Raji (cell line): ENCODE measurements at regions not wholly inside any gene's neighbourhood (a gene's known extent, or its start where the extent isn't known, plus 50 kb on each side); places are given as distances from the start of the nearest gene placed in this dataset.

Source experiments
- POLR2A ChIP-seq: IDR thresholded peaks from 2 replicates; pipeline ENCODE4 v1.6.1; 2011; ENCODE audit warnings: low read depth, low read length, control low read depth; ENCODE audit not compliant: insufficient read depth

DNA sequence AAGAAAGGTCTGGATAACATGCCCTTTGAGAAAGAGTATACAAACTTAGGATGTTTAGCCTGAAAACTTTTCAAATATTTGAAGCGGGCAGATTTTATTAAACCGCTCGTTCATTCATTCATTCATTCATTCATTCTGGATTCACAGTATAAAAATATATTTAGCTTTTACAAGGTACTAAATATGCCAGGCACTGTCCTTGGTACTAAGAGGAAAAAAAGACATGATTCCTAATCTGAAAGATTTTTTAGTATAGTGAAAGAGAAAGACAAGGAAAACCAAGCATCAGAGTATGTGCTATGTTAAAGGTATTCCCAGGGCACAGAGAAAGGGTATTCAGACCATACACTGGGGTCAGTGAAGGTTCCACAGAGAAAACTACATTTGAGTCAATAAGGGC is 299.7 kb downstream of the BCAT1 start:
- TF ChIP-seq POLR2A = no peak

DNA sequence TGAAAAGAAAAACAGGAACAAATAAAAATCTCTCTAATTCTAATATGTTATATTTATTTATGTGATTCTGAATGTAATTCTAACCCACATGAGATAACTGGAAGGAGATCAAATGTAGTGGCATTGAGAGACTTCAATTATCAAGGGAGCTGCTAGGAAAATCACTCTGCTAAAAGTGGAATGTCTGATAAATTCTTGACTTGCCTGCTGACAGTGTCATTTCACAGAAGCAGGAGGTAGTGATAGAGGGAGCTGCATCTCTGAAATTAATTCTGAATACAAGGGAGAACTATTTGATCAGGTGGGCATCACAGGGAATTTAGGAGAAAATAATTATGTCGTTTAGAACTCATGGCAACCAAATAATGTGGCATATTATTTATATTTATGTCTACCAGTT is 303.6 kb downstream of the BCAT1 start:
- TF ChIP-seq POLR2A = no peak

DNA sequence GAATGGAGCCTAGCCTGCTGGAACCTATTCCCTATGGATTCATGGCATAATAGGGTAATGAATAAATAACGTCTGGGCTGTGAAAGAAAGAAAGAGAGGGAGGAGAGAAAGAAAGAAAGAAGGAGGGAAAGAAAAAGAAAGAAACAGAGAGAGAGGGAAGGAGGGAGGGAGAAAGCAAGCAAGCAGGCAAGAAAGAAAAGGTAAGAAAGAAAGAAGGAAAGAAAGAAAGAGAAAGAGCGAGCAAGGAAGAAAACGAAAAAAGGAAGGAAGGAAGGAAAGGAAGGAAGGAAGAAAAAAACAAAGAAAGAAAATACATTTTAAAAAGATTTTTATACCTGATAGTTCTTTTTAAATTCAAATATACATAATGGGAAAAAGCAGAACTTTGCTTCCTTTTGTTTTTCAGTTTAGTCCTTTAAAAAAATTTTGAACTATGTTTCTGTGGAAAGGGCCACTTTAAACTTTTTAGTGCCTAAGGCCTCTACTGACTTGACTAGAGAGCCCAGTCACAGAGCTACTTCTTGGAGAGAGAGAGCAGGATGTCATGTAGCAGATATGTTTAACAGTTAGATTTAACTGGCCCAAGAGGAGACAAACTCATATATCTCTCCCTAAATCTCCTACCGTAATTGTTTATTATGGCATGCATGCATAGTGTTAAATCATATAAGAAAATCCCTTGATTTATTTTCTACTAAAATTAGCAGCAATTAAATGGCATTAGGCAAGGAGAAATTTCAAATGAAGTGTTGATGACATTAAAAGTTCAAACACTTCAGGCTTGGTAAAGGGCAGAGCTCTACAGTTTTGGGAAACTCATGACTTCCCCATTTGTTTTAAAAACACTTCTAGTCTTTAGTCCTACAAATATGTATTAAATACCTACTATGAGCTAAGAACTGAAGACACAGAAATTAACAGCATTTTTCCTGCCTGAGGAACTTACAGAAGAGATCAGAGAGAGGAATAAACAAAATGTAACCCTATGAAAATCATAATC is 305.5 kb downstream of the BCAT1 start:
- no peak for TF ChIP-seq POLR2A

DNA sequence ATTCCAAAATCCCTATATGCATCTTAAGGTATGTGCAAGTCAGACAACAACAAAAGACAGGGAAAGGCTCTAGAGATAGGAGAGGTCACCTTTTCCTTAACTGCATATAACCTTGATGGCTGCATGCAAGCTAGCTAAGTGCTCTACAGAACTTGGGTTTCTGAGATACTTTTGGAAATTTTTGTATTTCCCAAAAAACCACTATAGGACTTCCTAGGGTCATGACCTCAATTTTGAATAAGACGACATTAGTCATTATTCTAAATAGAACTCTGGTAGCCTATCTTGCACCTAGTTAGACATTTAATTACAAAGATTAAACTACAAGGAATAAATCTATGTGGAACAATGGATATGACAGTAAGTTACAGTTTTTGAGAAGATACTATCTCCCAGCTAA is 309.3 kb downstream of the BCAT1 start:
- TF ChIP-seq POLR2A = no peak

DNA sequence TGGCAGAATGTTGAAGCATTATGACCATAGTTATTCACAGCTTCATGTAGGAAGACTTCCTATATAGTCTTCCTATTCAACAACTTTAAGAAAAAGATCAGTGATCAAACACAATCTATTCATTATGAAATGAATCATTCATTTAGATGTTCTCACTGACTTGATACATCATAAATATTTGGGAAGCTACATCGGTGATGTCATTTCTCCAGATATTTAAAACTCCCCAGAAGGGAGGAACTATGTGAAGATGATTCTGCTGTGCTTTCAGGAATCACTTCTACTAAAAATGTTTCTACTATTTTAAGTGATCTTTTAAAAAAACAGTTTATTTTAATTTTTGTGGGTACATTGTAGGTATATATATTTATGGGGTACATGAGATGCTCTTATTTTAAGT is 316.4 kb downstream of the BCAT1 start:
- no peak for TF ChIP-seq POLR2A

GRCh38 chr12:24631676-24632426 is 317.1 kb downstream of the BCAT1 start:
- no peak for TF ChIP-seq POLR2A

GRCh38 chr12:24630856-24631255 is 318.0 kb downstream of the BCAT1 start:
- TF ChIP-seq POLR2A = no peak

- TF ChIP-seq POLR2A = no peak
Observed at GRCh38 chr12:24630446-24630845, 318.5 kb downstream of the BCAT1 start.

GRCh38 chr12:24625103-24625502 is 323.8 kb downstream of the BCAT1 start:
- no peak for TF ChIP-seq POLR2A

- TF ChIP-seq POLR2A = no peak
Observed at GRCh38 chr12:24617471-24617870, 331.4 kb downstream of the BCAT1 start.

DNA sequence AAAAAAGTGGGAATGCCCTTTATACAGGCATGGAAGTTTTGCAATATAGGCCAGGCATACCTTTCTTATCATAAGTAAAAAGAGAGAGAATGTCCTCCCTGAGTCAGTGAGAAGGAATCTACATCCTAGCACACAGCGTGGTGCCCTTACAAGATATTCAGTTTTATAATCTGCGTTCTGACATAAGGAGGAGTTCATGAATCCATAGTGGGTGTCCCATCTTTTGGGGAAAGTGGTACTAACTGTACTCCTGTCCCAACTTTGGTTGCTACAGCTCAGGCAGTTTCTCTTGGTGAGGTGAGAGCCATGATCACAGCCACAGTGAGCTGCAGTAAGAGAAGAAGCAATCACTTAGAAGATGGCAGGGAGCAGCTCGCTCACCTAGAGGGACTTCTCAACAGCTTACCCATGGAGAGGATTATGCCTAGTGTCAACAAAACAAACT is 332.9 kb downstream of the BCAT1 start:
- TF ChIP-seq POLR2A = no peak

- TF ChIP-seq POLR2A = no peak
Observed at GRCh38 chr12:24608637-24609285, 340.1 kb downstream of the BCAT1 start.

- TF ChIP-seq POLR2A = no peak
Observed at GRCh38 chr12:24608108-24608507, 340.8 kb downstream of the BCAT1 start.

DNA sequence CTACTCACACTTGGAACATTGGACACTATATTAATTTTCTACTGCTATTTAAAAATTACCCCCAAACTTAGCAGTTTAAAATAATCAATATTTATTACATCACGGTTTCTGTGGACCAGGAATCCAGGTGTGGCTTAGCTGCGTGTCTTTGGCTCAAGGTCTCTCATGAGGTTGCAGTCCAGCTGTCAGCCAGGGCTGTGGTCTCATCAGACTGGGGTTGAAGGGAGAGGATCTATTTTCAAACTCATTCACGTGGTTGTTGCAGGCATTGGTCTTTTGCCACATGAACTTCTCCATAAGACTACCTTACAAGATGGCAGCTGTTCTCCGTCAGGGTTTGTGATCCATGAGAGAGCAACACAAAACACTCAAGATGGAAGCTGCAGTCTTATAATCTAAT is 343.0 kb downstream of the BCAT1 start:
- no peak for TF ChIP-seq POLR2A

DNA sequence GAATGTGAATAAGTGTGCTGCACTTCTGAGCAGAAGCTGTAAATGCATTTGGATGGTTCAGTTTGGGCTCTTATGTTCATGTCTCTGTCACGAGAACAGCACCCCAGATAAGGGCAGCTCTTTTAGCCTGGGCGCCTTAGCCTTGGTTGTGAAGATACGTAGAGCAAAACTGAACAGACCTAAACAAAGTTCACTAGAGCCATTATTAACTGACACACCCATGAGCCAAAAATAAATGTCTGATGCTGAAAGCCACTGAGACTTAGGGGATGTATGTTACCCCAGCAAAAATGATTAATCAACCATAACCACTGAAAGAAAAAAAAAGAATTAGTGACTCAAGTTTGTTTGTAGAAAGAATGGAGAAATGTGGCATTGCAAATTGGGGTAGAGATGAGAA is 343.4 kb downstream of the BCAT1 start:
- no peak for TF ChIP-seq POLR2A
